Renal cortical epithelial cell (primary cell): ENCODE measurements at regions not wholly inside any gene's neighbourhood (a gene's known extent, or its start where the extent isn't known, plus 50 kb on each side); places are given as distances from the start of the nearest gene placed in this dataset.
"Not testable (repeated sequence)": the region's sequence is repeated elsewhere in the genome, so short reads cannot be mapped to it uniquely, and the experiment has no call there.

Experiments
- DNase-seq: peaks from one replicate; pipeline ENCODE4 v3.0.0-alpha.2; 2011; ENCODE audit warnings: low read depth

- no peak for DNase-seq
These were observed 176.4 kb upstream of the RPH3A start for GRCh38 chr12:112615196-112615595.

GRCh38 chr12:112616469-112617152, 174.9 kb upstream of the RPH3A start:
- DNase-seq = no peak

- DNase-seq = no peak
These were observed 174.4 kb upstream of the RPH3A start for GRCh38 chr12:112617153-112617505.

- DNase-seq = no peak
These were observed 163.7 kb upstream of the RPH3A start for GRCh38 chr12:112627851-112628250.

- not testable (repeated sequence) for DNase-seq
These were observed 159.6 kb upstream of the RPH3A start for GRCh38 chr12:112631974-112632373.

- no peak for DNase-seq
These were observed 156.5 kb upstream of the RPH3A start for GRCh38 chr12:112635036-112635435.

- no peak for DNase-seq
These were observed 153.1 kb upstream of the RPH3A start for GRCh38 chr12:112638420-112638819.

GRCh38 chr12:112645586-112645985, 146.0 kb upstream of the RPH3A start:
- DNase-seq = no peak

GRCh38 chr12:112656141-112656540, 135.4 kb upstream of the RPH3A start:
- no peak for DNase-seq

GRCh38 chr12:112664569-112664968, 127.0 kb upstream of the RPH3A start:
- no peak for DNase-seq

GRCh38 chr12:112665958-112666357, 125.6 kb upstream of the RPH3A start:
- DNase-seq = no peak

GRCh38 chr12:112671564-112671963, 120.0 kb upstream of the RPH3A start:
- no peak for DNase-seq

- DNase-seq = no peak
These were observed 117.0 kb upstream of the RPH3A start for GRCh38 chr12:112674539-112674938.

GRCh38 chr12:112676507-112676906, 115.0 kb upstream of the RPH3A start:
- no peak for DNase-seq

- no peak for DNase-seq
These were observed 114.3 kb upstream of the RPH3A start for GRCh38 chr12:112677050-112677765.

GRCh38 chr12:112680993-112681392, 110.6 kb upstream of the RPH3A start:
- DNase-seq = no peak

GRCh38 chr12:112682586-112682985, 109.0 kb upstream of the RPH3A start:
- DNase-seq = no peak

- no peak for DNase-seq
These were observed 106.8 kb upstream of the RPH3A start for GRCh38 chr12:112684742-112685141.

- no peak for DNase-seq
These were observed 106.2 kb upstream of the RPH3A start for GRCh38 chr12:112685321-112685720.

GRCh38 chr12:112686373-112686772, 105.2 kb upstream of the RPH3A start:
- peak; percentile 15 for DNase-seq

GRCh38 chr12:112694065-112694464, 97.5 kb upstream of the RPH3A start:
- DNase-seq = no peak

- DNase-seq = not testable (repeated sequence)
These were observed 94.1 kb upstream of the RPH3A start for GRCh38 chr12:112697441-112697840.

- DNase-seq = no peak
These were observed 86.4 kb upstream of the RPH3A start for GRCh38 chr12:112705037-112705632.
